HG02870 (cell line): ENCODE measurements at regions not wholly inside any gene's neighbourhood (a gene's known extent, or its start where the extent isn't known, plus 50 kb on each side); places are given as distances from the start of the nearest gene placed in this dataset.
A peak's percentile ranks its signal among the peaks of the same experiment; 100 is the strongest.
"Not testable (repeated sequence)": the region's sequence is repeated elsewhere in the genome, so short reads cannot be mapped to it uniquely, and the experiment has no call there.

ENCODE experiments used
- ATAC-seq: cut with Tn5 transposase; IDR thresholded peaks from one replicate; pipeline ENCODE4 v1.9.1; 2021; ENCODE audit warnings: mild to moderate bottlenecking, moderate library complexity; ENCODE audit not compliant: unreplicated experiment

DNA sequence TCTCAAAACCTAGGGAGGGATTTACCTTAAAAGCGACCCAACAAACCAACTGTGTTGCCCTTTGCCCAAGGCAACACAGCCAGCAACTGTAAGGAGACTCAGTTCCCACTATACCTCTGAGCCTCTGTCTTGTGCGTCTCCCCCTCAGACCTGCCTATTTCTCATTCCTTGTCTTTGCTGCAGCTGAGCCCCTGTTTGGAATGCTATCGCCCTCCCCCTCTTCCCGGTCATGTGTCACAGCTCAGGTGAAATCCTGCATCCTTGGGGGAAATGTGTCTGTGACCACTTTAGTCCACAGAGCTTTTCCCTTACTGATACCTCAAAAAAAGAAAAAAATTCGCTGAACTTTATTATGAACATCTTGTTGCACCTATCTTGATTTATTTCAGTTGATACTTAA is 52.0 kb upstream of the LRIG1 start:
- no peak for ATAC-seq

DNA sequence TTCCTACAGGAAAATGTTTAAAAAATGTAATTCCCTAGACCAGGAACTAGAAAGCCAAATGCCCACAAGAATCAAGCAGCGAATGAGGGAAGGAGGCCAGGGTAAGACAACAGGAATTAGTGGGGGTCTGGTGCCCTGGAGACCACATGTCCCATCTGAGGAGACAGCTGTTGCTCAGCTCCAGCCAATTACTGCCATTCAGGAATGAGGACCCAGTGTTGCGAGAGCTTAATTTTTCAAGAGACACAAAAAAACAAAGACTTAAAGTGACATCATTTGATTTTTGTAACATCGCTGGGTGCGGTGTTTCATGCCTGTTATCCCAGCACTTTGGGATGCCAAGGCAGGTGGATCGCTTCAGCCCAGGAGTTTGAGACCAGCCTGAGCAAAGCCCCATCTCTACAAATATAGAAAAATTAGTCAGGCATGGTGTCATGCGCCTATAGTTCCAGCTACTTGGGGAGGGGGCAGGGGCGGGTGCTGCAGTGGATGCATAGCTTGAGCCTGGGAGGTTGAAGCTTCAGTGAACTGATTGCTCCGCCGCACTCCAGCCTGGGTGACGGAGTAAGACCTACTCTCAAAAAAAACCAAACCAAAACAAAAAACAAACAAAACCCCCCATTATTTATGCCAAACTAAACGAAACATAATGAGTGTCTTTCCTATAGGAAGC is 52.8 kb upstream of the LRIG1 start:
- no peak for ATAC-seq

DNA sequence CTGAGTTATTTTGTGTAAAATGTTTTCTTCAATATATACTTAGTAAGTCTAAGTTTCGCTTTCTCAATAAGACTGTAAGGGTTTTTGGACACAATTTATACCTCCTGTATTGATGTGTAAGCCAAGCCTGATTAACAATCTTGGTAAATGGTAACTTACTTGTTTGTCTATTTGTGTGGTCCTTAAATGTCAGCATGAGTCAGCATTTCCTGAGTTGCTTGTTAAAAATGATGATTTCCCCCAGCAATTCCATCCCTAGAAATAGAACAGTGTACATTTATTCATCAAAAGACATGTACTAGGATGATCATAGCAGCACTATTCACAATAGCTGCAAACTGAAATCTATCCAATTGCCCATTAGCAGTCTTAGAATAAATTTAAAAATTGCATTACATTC is 53.4 kb upstream of the LRIG1 start:
- ATAC-seq = no peak

- no peak for ATAC-seq
Observed at GRCh38 chr3:66555214-66555844, 54.5 kb upstream of the LRIG1 start.

- no peak for ATAC-seq
Observed at GRCh38 chr3:66557170-66557569, 56.3 kb upstream of the LRIG1 start.

- ATAC-seq = not testable (repeated sequence)
Observed at GRCh38 chr3:66559924-66560323, 59.1 kb upstream of the LRIG1 start.

DNA sequence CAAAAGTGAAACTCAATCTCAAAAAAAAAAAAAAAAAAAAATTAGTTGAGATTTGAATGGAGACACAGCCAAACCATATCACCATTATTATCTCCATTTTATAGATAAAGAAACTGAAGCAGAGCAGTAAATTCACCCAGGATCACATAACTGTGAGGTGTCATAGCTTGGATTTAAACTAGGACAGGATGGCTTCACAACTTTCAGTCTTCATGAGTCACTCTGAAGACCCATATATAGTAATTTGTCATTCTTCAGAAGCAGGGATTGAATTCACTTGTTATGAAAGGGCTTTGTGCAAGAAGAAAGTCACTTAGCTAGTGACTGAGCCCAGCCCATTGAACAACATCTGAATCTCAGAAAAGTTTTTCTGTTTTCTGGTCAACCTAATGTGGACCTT is 60.5 kb upstream of the LRIG1 start:
- no peak for ATAC-seq

GRCh38 chr3:66565301-66565700 is 64.5 kb upstream of the LRIG1 start:
- no peak for ATAC-seq

GRCh38 chr3:66567077-66567476 is 66.3 kb upstream of the LRIG1 start:
- no peak for ATAC-seq

DNA sequence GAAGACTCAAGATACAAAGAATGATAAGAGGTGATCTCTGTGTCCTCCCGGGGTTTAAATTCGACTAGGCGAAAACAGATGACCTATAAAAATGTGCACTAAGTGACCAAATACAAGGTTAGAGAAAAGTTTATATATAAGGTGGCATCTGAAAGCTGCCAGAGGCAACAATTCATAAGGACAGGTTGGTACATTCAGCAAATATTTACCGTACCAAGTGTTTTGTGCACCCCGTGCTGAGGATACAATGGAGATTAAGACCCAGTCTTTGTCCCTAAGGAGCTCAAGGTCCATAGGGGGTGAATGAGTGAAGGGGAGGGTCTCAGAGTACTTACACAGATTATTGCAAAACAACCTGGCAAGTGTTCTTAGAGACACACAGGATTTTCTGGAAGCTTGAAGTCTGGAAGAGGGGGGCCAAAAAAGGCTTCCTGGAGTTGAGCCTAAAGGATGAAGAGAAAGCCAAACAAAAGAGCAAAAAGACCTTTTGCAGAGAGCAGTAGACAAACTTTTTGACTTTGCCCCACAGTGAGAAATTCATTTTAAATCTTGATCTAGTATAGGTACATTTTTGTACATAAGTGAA is 71.4 kb upstream of the LRIG1 start:
- no peak for ATAC-seq

- peak; percentile 89 for ATAC-seq
Observed at GRCh38 chr3:66572938-66573710, 72.3 kb upstream of the LRIG1 start.

DNA sequence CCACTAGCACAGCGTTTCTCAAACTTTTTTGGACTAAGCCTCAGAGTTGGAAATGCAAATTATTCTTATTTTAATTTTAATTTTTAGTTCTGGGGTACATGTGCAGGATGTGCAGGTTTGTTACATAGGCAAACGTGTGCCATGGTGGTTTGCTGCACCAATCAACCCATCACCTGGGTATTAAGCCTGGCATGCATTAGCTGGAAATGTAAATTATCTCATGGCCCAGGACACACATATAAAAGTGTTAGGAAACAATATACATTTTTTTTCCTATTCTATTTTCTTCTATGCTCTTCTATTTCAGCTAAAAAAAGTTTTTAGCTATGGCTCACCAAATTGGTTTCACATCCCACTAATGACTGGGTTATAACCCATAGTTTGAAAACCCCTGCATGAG is 73.3 kb upstream of the LRIG1 start:
- ATAC-seq = no peak

GRCh38 chr3:66577426-66578203 is 76.8 kb upstream of the LRIG1 start:
- ATAC-seq = no peak

DNA sequence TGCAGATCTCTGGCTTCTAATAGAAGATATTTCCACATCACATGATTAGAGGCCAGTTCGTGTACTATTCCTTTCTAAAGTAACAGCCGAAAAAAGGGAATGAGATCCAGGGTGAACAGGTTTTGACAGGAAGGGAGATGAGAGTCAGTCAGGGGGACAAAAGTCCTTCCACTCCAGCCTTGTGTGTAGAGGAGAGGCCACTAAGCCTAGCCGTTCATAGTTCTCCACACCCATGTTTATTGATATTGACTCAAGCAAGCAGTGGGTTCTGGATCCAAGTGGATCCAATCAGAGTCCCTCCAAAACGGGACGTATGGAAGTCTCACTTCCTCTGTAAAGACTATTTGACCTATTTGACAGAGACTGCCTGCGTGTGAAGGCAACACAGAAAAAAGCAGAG is 80.4 kb upstream of the LRIG1 start:
- ATAC-seq = no peak

DNA sequence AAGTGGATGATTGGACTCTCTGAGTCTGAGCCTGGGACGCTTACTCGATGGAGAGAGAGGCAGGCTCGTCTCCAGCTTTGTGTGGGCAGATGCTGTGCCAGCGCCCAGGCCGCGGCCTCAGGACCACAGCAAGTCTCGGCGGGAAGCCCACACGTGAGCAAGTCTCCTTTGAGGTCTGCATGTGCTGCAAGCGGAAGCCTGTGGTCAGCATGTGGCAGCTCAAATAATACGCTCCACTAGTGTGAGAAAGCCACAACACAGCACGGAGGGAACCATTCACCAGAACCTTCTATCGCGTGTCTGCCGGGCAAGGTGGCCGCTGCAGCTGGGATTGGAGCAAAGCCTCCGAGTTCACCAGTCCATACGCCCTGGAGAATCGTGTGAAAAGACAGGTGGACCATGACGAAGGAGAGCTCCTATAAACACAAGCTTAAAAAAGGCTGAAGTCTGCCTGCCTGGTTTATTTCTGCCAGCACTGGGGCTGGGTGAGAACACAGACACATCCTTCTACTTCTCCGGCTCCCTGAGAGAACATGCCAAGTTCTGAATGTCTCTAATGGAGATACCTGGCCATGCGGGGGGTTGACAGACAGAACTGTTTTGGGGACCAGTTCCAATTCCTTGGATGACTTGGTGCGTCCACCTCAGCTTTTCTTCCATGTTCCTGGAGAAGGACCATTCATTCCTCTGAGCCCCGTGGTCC is 82.0 kb upstream of the LRIG1 start:
- peak; percentile 93 for ATAC-seq

DNA sequence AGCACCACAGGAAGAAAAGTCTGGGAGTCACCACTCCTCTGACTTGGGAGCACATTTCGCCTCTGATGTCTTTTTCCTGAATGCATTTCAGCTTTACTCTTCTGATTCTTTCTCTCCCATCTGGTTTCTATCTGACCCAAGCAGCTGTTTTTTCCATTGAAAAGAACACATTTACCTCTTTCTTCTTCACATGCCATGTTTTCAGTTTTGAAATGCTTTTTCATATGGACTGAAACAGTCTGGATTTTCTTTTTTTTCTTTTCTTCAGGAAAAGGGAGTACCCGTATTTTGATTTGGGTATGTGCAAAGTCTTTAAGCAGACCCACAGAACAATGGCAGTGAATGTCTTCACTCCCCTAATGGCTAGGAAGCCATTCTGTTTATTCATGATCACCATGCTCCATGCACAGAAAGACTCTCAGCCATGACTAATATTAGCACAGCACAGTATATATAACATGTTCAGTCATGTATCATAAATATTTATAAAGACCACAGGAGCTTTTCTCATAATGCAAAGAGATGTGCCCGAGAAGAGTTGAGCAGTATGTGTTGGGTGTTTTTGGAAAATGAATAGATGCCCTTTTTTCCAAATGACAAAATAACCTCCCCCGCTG is 82.7 kb upstream of the LRIG1 start:
- ATAC-seq = no peak

DNA sequence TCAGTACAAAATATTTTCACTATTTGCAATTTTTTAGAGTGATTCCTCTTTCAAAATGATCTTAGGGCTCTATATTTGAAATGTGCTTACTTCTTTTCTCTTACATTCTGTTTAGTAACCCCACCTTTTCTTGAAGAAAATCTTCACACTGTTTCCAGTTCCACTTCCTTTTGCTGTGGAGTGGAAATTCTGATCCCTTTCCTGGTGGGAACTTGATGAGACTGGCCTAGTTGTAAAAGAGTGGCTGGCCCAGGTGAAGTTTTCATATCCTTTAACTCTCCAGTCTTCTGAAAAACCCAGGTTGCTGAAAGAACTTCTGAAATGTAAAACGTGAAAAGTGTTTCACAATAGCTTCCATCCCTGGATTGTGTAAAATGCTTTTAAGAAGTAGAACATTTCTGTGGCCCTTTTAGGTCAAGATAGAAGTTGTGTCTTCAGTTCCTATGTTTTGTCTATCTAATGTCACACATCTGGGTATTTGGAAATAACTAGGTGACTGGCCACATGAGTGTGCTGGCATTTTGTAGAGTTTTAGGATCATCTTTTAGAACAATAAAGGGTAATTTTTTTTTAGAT is 84.8 kb upstream of the LRIG1 start:
- no peak for ATAC-seq

DNA sequence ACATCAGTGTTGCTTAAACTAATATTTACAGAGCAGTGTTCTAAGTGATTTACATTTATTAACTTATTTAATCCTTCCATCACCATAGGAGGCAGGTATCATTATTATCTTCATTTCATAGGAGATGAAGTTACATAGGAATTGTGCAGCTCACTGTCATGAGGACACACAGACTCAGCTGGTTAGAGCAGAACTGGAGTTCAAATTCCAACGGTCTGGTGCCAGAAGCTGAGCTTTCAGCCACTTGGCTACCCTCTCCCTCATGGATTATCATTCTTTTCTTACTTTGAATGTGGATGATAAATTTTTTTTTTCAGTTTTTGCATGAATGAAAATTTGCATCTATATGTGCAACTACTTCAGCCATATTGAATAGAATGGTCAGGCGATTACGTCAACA is 86.0 kb upstream of the LRIG1 start:
- no peak for ATAC-seq

DNA sequence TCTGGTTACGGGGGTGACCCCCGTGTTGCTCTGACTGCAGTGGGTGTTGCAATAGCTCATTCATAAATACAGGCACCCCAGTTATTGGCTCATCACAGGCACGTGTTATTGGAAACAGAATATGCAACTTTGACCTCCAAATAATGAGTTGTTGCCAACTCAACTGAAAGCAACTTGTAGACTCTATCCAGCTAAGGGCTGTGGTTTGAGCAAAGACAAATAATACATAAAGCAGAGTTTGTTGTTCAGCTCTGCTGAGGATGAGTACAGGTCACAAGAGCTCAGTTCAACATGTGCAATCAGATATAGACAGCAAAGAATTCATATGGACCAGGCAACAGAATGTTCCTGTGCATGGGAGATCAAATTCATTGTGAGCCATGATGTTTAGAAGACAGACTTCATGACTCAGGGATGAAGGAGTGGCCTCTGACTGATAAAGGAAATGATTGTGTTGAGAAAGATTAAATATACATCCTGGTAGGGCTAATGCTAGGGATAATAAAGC is 87.6 kb upstream of the LRIG1 start:
- no peak for ATAC-seq
